Subcutaneous abdominal adipose tissue (tissue), 5 donors: ENCODE measurements at regions not wholly inside any gene's neighbourhood (a gene's known extent, or its start where the extent isn't known, plus 50 kb on each side); places are given as distances from the start of the nearest gene placed in this dataset.

Experiments used
- H3K27ac ChIP-seq: one replicate; pipeline ENCODE4 v1.7.0; 2013; ENCODE audit warnings: low read depth, mild to moderate bottlenecking, inconsistent platforms, low read length, moderate library complexity
- H3K27me3 ChIP-seq, 5 donors: one replicate each; pipeline ENCODE4 v1.7.0; 2013; ENCODE audit warnings: low read length in 5 of 5, inconsistent platforms in 1 of 5; ENCODE audit not compliant: control insufficient read depth in 5 of 5, insufficient read depth in 4 of 5
- H3K36me3 ChIP-seq, 5 donors: one replicate each; pipeline ENCODE4 v1.7.0; 2013; ENCODE audit warnings: low read length in 5 of 5; ENCODE audit not compliant: control insufficient read depth in 5 of 5, insufficient read depth in 5 of 5
- H3K4me1 ChIP-seq, 5 donors: one replicate each; pipeline ENCODE4 v1.7.0; 2013; ENCODE audit warnings: low read length in 5 of 5, mild to moderate bottlenecking in 3 of 5, moderate library complexity in 1 of 5; ENCODE audit not compliant: control insufficient read depth in 5 of 5, insufficient read depth in 5 of 5
- H3K4me3 ChIP-seq, 5 donors: one replicate each; pipeline ENCODE4 v1.7.0; 2013; ENCODE audit warnings: low read length in 5 of 5, low read depth in 1 of 5
- H3K9ac ChIP-seq, 5 donors: one replicate each; pipeline ENCODE4 v1.7.0; 2013; ENCODE audit warnings: low read length in 5 of 5, mild to moderate bottlenecking in 4 of 5, moderate library complexity in 3 of 5
- H3K9me3 ChIP-seq, 5 donors: one replicate each; pipeline ENCODE4 v1.7.0; 2013; ENCODE audit warnings: low read length in 5 of 5; ENCODE audit not compliant: control insufficient read depth in 5 of 5
- donor health status: healthy.
- donor health status: healthy.
- donor health status: healthy.
- donor health status: healthy.
- donor health status: healthy.

GRCh38 chr5:91956738-91957137, 573.6 kb upstream of the ARRDC3 start:
- Histone ChIP-seq H3K9ac (no peak overlapping the region), H3K27ac (no peak overlapping the region), H3K4me1 (no peaks in the 10 kb centered on the region), H3K4me3 (no peak overlapping the region), H3K36me3 (no peaks in the 10 kb centered on the region), H3K9me3 (no peaks in the 10 kb centered on the region), H3K27me3 (no peaks in the 10 kb centered on the region)

- H3K27me3 ChIP-seq = no peaks in the 10 kb centered on the region
- no peaks in the 10 kb centered on the region for H3K36me3 ChIP-seq
- H3K27ac ChIP-seq = no peak overlapping the region
- H3K4me1 ChIP-seq = no peaks in the 10 kb centered on the region
- no peak overlapping the region for H3K9ac ChIP-seq
- no peaks in the 10 kb centered on the region for H3K9me3 ChIP-seq
- no peak overlapping the region for H3K4me3 ChIP-seq
Observed at GRCh38 chr5:91955610-91956009, 572.5 kb upstream of the ARRDC3 start.

- H3K27ac ChIP-seq = no peak overlapping the region
- no peaks in the 10 kb centered on the region for H3K4me1 ChIP-seq
- H3K36me3 ChIP-seq = no peaks in the 10 kb centered on the region
- H3K9me3 ChIP-seq = no peaks in the 10 kb centered on the region
- no peaks in the 10 kb centered on the region for H3K27me3 ChIP-seq
- no peak overlapping the region for H3K4me3 ChIP-seq
- H3K9ac ChIP-seq = no peak overlapping the region
Observed at GRCh38 chr5:91954136-91954535, 571.0 kb upstream of the ARRDC3 start.

DNA sequence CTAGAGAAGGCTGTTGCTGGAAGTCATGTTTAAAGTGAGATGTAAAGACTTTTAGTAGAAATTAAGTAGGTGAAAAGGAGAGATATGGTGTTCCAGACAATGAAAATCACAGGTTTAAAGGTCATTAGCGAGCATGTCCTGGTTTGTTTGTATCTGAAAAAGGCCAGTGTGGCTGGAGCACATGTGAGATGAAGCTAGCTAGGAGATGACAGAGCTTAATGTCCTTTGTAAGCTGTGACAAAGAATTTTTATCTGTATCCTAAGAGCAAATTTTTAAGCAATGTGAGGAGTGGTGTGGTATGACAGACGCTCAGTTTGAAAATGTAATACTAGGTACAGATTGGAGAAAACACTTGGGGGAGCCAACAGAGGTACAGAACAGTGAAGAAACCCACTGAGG, 567.2 kb upstream of the ARRDC3 start:
- Histone ChIP-seq H3K9ac (no peak overlapping the region), H3K36me3 (no peaks in the 10 kb centered on the region), H3K4me3 (no peak overlapping the region), H3K4me1 (no peaks in the 10 kb centered on the region), H3K27ac (no peak overlapping the region), H3K9me3 (no peaks in the 10 kb centered on the region), H3K27me3 (no peaks in the 10 kb centered on the region)

- H3K36me3 ChIP-seq = no peaks in the 10 kb centered on the region
- H3K4me1 ChIP-seq = no peaks in the 10 kb centered on the region
- no peaks in the 10 kb centered on the region for H3K9me3 ChIP-seq
- no peaks in the 10 kb centered on the region for H3K27me3 ChIP-seq
- no peak overlapping the region for H3K4me3 ChIP-seq
- no peak overlapping the region for H3K27ac ChIP-seq
- H3K9ac ChIP-seq = no peak overlapping the region
Observed at GRCh38 chr5:91946870-91947269, 563.8 kb upstream of the ARRDC3 start.

GRCh38 chr5:91941588-91941987, 558.5 kb upstream of the ARRDC3 start:
- Histone ChIP-seq H3K27me3 (no peaks in the 10 kb centered on the region), H3K4me3 (no peak overlapping the region), H3K27ac (no peak overlapping the region), H3K9me3 (no peaks in the 10 kb centered on the region), H3K9ac (no peak overlapping the region), H3K4me1 (no peaks in the 10 kb centered on the region), H3K36me3 (no peaks in the 10 kb centered on the region)

- Histone ChIP-seq H3K27me3 (no peaks in the 10 kb centered on the region), H3K36me3 (no peaks in the 10 kb centered on the region), H3K9ac (no peak overlapping the region), H3K4me3 (no peak overlapping the region), H3K4me1 (no peaks in the 10 kb centered on the region), H3K27ac (no peak overlapping the region), H3K9me3 (no peaks in the 10 kb centered on the region)
Observed at GRCh38 chr5:91938441-91938840, 555.3 kb upstream of the ARRDC3 start.

DNA sequence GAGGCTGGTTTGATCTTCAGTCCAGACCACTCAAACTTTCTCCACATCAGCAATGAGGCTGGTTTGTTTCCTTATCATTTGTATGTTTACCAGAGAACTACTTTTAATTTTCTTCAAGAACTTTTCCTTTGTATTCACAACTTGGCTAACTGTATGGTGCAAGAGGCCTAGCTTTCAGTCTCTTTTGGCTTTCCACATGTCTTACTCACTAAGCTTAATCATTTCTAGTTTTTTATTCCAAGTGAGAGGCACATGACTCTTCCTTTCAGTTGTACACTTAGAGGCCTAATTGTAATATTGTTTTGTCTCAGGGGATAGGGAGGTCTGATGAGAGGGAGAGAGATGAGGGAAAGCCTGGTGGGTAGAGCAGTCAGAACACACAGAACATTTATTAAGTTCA, 554.0 kb upstream of the ARRDC3 start:
- H3K9me3 ChIP-seq = no peaks in the 10 kb centered on the region
- no peaks in the 10 kb centered on the region for H3K36me3 ChIP-seq
- no peak overlapping the region for H3K4me3 ChIP-seq
- no peaks in the 10 kb centered on the region for H3K27me3 ChIP-seq
- no peak overlapping the region for H3K9ac ChIP-seq
- no peaks in the 10 kb centered on the region for H3K4me1 ChIP-seq
- no peak overlapping the region for H3K27ac ChIP-seq

GRCh38 chr5:91929522-91929817, 546.4 kb upstream of the ARRDC3 start:
- Histone ChIP-seq H3K9ac (no peak overlapping the region), H3K4me1 (peaks cover 0 to 4% (median 0%) of the 10 kb centered on the region in 5 donors), H3K27me3 (no peaks in the 10 kb centered on the region), H3K36me3 (no peaks in the 10 kb centered on the region), H3K4me3 (no peak overlapping the region), H3K27ac (no peak overlapping the region), H3K9me3 (no peaks in the 10 kb centered on the region)

DNA sequence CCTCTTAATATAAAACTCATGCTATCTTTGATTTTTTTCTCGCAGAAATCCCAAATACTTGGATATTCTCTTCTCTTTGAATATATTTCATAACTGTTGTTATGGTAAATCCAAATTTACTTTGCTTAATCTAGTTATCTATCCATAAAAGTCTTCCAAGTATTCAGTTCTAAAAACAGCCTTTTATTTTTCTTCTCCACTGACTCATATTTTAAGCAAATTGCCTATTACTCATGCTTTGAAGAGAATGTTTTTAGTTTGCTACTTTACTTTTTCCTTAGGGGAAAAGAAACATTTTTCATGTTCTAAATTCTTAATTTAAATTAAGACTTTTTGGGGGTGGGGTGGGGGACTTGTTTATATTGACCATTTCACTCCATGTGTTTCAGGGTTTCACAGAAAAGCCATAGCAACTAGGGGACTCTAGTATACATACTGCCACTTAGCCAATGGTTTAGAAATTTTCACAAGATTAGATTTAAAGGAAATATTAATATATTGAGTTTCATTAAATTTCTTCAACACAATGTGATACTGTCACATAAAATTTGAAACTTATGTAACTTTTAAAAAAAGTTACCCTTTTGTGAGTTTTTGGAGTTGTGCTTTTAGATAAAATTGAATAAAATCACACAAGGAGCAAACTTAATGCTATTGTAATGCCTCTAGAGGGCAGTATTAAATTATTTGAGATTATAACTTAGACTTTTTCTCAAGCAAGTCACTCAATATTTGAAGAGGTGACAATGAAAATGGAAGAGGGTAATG, 545.8 kb upstream of the ARRDC3 start:
- Histone ChIP-seq H3K4me1 (peaks cover 0 to 4% (median 0%) of the 10 kb centered on the region in 5 donors), H3K36me3 (no peaks in the 10 kb centered on the region)

GRCh38 chr5:91927439-91927838, 544.3 kb upstream of the ARRDC3 start:
- no peak overlapping the region for H3K27ac ChIP-seq
- H3K9me3 ChIP-seq = no peaks in the 10 kb centered on the region

More for the DNA sequence above, 545.8 kb upstream of the ARRDC3 start:
- Histone ChIP-seq H3K4me3 (no peak overlapping the region), H3K27me3 (no peaks in the 10 kb centered on the region), H3K9me3 (no peaks in the 10 kb centered on the region), H3K9ac (no peak overlapping the region), H3K27ac (no peak overlapping the region)

More at GRCh38 chr5:91927439-91927838, 544.3 kb upstream of the ARRDC3 start:
- Histone ChIP-seq H3K4me3 (no peak overlapping the region), H3K4me1 (peaks cover 0 to 4% (median 0%) of the 10 kb centered on the region in 5 donors), H3K9ac (no peak overlapping the region), H3K36me3 (no peaks in the 10 kb centered on the region), H3K27me3 (no peaks in the 10 kb centered on the region)
